ENCODE measurements at regions not wholly inside any gene's neighbourhood (a gene's known extent, or its start where the extent isn't known, plus 50 kb on each side); places are given as distances from the start of the nearest gene placed in this dataset.

GRCh38 chr5:82540301-82540700 lies 262.1 kb upstream of the RPS23 start:
- CTCF ChIA-PET, result no interaction called here
- intact Hi-C loops (cut with micrococcal nuclease; ENCODE audit: unreplicated experiment), result no loop called here
- H3K4me1 ChIP-seq (ENCODE audit: insufficient read depth, low read length, poor library complexity, severe bottlenecking), result no peaks in the 10 kb centered on the region
- no peaks in the 10 kb centered on the region for H3K27me3 ChIP-seq (replicated peaks; ENCODE audit: insufficient read depth, low read depth, low read length, poor library complexity)
- BruUV-seq (replicated peaks), result no TSS peak
- no peaks in the 10 kb centered on the region for H3K36me3 ChIP-seq (ENCODE audit: insufficient read depth, low read length, poor library complexity, severe bottlenecking)
- POLR2A ChIA-PET (ENCODE audit: low non-redundant PET), result no interaction called here
- no peak for TF ChIP-seq EZH2 (IDR thresholded peaks at IDR 0.05; ENCODE audit: borderline replicate concordance, low read depth, low read length, poor library complexity, severe bottlenecking)
- TF ChIP-seq CTCF (conservative IDR thresholded peaks at IDR 0.05; ENCODE audit: low read depth, low read length), result no peak
- no peak overlapping the region for H3K27ac ChIP-seq (ENCODE audit: low read depth, low read length, poor library complexity, severe bottlenecking)
- H3K9me3 ChIP-seq (ENCODE audit: low read depth, low read length, poor library complexity, severe bottlenecking), result no peaks in the 10 kb centered on the region
- H3K4me3 ChIP-seq (ENCODE audit: low read depth, low read length, poor library complexity, severe bottlenecking), result no peak overlapping the region
- DNase-seq (ENCODE audit: low spot score), result no peak

GRCh38 chr5:82538339-82539034 lies 260.3 kb upstream of the RPS23 start:
- H3K36me3 ChIP-seq (ENCODE audit: insufficient read depth, low read length, poor library complexity, severe bottlenecking), result no peaks in the 10 kb centered on the region
- POLR2A ChIA-PET (ENCODE audit: low non-redundant PET), result no interaction called here
- CTCF ChIA-PET, result no interaction called here
- BruUV-seq (replicated peaks), result no TSS peak
- H3K9me3 ChIP-seq (ENCODE audit: low read depth, low read length, poor library complexity, severe bottlenecking), result no peaks in the 10 kb centered on the region
- H3K27ac ChIP-seq (ENCODE audit: low read depth, low read length, poor library complexity, severe bottlenecking), result no peak overlapping the region
- intact Hi-C loops (cut with micrococcal nuclease; ENCODE audit: unreplicated experiment), result no loop called here
- no peaks in the 10 kb centered on the region for H3K4me1 ChIP-seq (ENCODE audit: insufficient read depth, low read length, poor library complexity, severe bottlenecking)
- no peaks in the 10 kb centered on the region for H3K27me3 ChIP-seq (replicated peaks; ENCODE audit: insufficient read depth, low read depth, low read length, poor library complexity)
- TF ChIP-seq CTCF (conservative IDR thresholded peaks at IDR 0.05; ENCODE audit: low read depth, low read length) (no peak), EZH2 (IDR thresholded peaks at IDR 0.05; ENCODE audit: borderline replicate concordance, low read depth, low read length, poor library complexity, severe bottlenecking) (no peak)
- no peak overlapping the region for H3K4me3 ChIP-seq (ENCODE audit: low read depth, low read length, poor library complexity, severe bottlenecking)
- peak; percentile 12 for DNase-seq (ENCODE audit: low spot score)

- no peak overlapping the region for H3K27ac ChIP-seq (ENCODE audit: low read depth, low read length, poor library complexity, severe bottlenecking)
- no TSS peak for BruUV-seq (replicated peaks)
- DNase-seq (ENCODE audit: low spot score), result no peak
- CTCF ChIA-PET, result no interaction called here
- H3K36me3 ChIP-seq (ENCODE audit: insufficient read depth, low read length, poor library complexity, severe bottlenecking), result no peaks in the 10 kb centered on the region
- TF ChIP-seq EZH2 (IDR thresholded peaks at IDR 0.05; ENCODE audit: borderline replicate concordance, low read depth, low read length, poor library complexity, severe bottlenecking) (no peak), CTCF (conservative IDR thresholded peaks at IDR 0.05; ENCODE audit: low read depth, low read length) (no peak)
- H3K4me1 ChIP-seq (ENCODE audit: insufficient read depth, low read length, poor library complexity, severe bottlenecking), result no peaks in the 10 kb centered on the region
- intact Hi-C loops (cut with micrococcal nuclease; ENCODE audit: unreplicated experiment), result no loop called here
- no peaks in the 10 kb centered on the region for H3K9me3 ChIP-seq (ENCODE audit: low read depth, low read length, poor library complexity, severe bottlenecking)
- no peak overlapping the region for H3K4me3 ChIP-seq (ENCODE audit: low read depth, low read length, poor library complexity, severe bottlenecking)
- POLR2A ChIA-PET (ENCODE audit: low non-redundant PET), result no interaction called here
- no peaks in the 10 kb centered on the region for H3K27me3 ChIP-seq (replicated peaks; ENCODE audit: insufficient read depth, low read depth, low read length, poor library complexity)
Measured at GRCh38 chr5:82537687-82538306, 259.6 kb upstream of the RPS23 start.

Measured in A673 (cell line).